H1 (cell line): ENCODE measurements at regions not wholly inside any gene's neighbourhood (a gene's known extent, or its start where the extent isn't known, plus 50 kb on each side); places are given as distances from the start of the nearest gene placed in this dataset.

Experiments
- CEBPB ChIP-seq: IDR thresholded peaks from 2 replicates; pipeline ENCODE4 v1.6.1; 2012; ENCODE audit warnings: low read depth, low read length
- EZH2 ChIP-seq: fragments of 200-600 bp; sonication (generic); IDR thresholded peaks from 2 replicates; pipeline ENCODE4 v1.7.1; 2012; ENCODE audit warnings: low read depth, mild to moderate bottlenecking, moderate library complexity, low read length, inconsistent platforms; ENCODE audit not compliant: severe bottlenecking
- SIN3A ChIP-seq, 2 experiments: IDR thresholded peaks in 1 of 2; conservative IDR thresholded peaks in 1 of 2; 2 replicates each; pipeline ENCODE4 v1.6.1; 2011 to 2012; ENCODE audit warnings: low read length in 2 of 2, improper control_type of control experiment in 1 of 2, low read depth in 1 of 2, mild to moderate bottlenecking in 1 of 2
- TAF1 ChIP-seq: IDR thresholded peaks from 2 replicates; pipeline ENCODE4 v1.6.1; 2011; ENCODE audit warnings: mild to moderate bottlenecking, low read depth, low read length
- TEAD4 ChIP-seq: IDR thresholded peaks from 2 replicates; pipeline ENCODE4 v1.6.1; 2012; ENCODE audit warnings: low read depth, low read length, inconsistent platforms, mixed read lengths

- TF ChIP-seq EZH2 = no peak
- no peak for TF ChIP-seq TAF1
- TF ChIP-seq SIN3A (conservative IDR thresholded peaks at IDR 0.05 in 1 of 2, IDR thresholded peaks at IDR 0.05 in 1 of 2; ENCODE audit: low read depth in 1 of 2, low read length in 2 of 2) = no peak
- no peak for TF ChIP-seq TEAD4
- no peak for TF ChIP-seq CEBPB
Observed at GRCh38 chr18:10374195-10374594, 80.2 kb upstream of the APCDD1 start (continued).
